MCF 10A (cell line): ENCODE measurements at regions not wholly inside any gene's neighbourhood (a gene's known extent, or its start where the extent isn't known, plus 50 kb on each side); places are given as distances from the start of the nearest gene placed in this dataset.
"Not testable (repeated sequence)": the region's sequence is repeated elsewhere in the genome, so short reads cannot be mapped to it uniquely, and the experiment has no call there.

Source experiments
- BruUV-seq: library from RNA; stranded (reverse); fragments of 400-500 nt; replicated peaks from 2 replicates; lab custom pipeline; 2021; lab: Mats Ljungman, UMichigan
- CTCF ChIA-PET: fragments of 300-600 bp; sonication (Branson Sonifier 250); formaldehyde crosslinking; extraction: SDS; loops from one replicate; lab custom pipeline; 2021; ENCODE audit warnings: antibody characterized with exemption, inconsistent platforms; lab: Yijun Ruan, JAX
- POLR2A ChIA-PET: fragments of 300-600, 350-650 bp; sonication (Branson Sonifier 250); formaldehyde crosslinking; extraction: SDS; loops from one replicate; lab custom pipeline; 2020; ENCODE audit warnings: antibody characterized with exemption, inconsistent platforms; lab: Yijun Ruan, JAX
- DNase-seq: peaks from one replicate; pipeline ENCODE4 v3.0.0-alpha.2; 2018; ENCODE audit not compliant: unreplicated experiment
- H3K27ac Mint-ChIP-seq: one replicate; pipeline ENCODE4 v1.8.0; 2022; ENCODE audit warnings: mild to moderate bottlenecking, low read depth, mixed read lengths; ENCODE audit not compliant: unreplicated experiment
- H3K27me3 Mint-ChIP-seq: one replicate; pipeline ENCODE4 v1.8.0; 2022; ENCODE audit warnings: mixed read lengths; ENCODE audit not compliant: insufficient read depth, unreplicated experiment
- H3K36me3 Mint-ChIP-seq: one replicate; pipeline ENCODE4 v1.8.0; 2022; ENCODE audit warnings: mild to moderate bottlenecking, moderate library complexity, mixed read lengths; ENCODE audit not compliant: insufficient read depth, unreplicated experiment
- H3K4me1 Mint-ChIP-seq: one replicate; pipeline ENCODE4 v1.8.0; 2022; ENCODE audit warnings: mixed read lengths; ENCODE audit not compliant: insufficient read depth, unreplicated experiment
- H3K4me3 Mint-ChIP-seq: one replicate; pipeline ENCODE4 v1.8.0; 2022; ENCODE audit warnings: mild to moderate bottlenecking, moderate library complexity, mixed read lengths; ENCODE audit not compliant: unreplicated experiment
- H3K9me3 Mint-ChIP-seq: one replicate; pipeline ENCODE4 v1.8.0; 2022; ENCODE audit warnings: mixed read lengths; ENCODE audit not compliant: unreplicated experiment
- CTCF ChIP-seq: fragments of 200-600 bp; IDR thresholded peaks from one replicate; pipeline ENCODE4 v1.8.0; 2022; ENCODE audit warnings: antibody characterized with exemption, mild to moderate bottlenecking; ENCODE audit not compliant: unreplicated experiment
- intact Hi-C: fragments of 100-400 bp; cut with micrococcal nuclease; formaldehyde crosslinking; loops from 2 replicates; pipeline ENCODE4 v1.14.1; 2022

DNA sequence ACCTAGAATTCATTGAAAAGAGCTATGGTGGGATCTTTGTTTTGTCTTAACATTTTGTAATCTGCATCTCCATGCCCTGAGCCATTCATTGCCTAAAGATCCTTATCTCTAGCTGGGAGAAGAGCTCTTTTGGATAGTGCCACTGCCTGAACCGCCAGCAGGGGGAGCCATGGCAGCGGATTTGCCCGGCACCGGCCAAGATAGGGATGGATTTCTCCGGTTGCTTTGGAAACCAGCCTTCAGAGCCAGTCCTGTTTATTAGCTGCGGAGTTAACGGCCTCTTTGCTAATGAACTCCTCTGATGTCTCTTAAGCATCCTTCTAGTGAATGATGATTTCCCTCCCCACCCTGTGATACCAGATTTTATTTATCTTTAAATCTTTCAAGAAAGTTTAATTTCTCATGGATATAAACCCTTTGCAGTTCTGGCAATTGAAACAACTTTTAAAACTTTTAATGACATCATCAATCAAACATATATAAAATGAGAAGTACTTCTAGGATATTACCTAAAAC is 58.2 kb upstream of the LYZL2 start:
- no peaks in the 10 kb centered on the region for H3K36me3 Mint-ChIP-seq
- ChIA-PET CTCF (interaction anchor here (0.5 to 2.9 kb wide), 13 partner anchors 9 to 1040 kb away, joined by 3 to 12 read pairs (median 3); no protein-coding TSS in a partner anchor), POLR2A (interaction anchor here (1.4 kb wide), 1 partner anchor 630 kb away, joined by 3 read pairs; no protein-coding TSS in a partner anchor)
- peak; percentile 78 for DNase-seq
- H3K9me3 Mint-ChIP-seq, result no peaks in the 10 kb centered on the region
- H3K27ac Mint-ChIP-seq, result no peak overlapping the region
- no TSS peak for BruUV-seq
- H3K4me3 Mint-ChIP-seq, result no peak overlapping the region
- intact Hi-C loops, result loop anchor here (1.0 kb wide), 2 partner anchors 8 to 89 kb away; no protein-coding TSS in a partner anchor
- no peaks in the 10 kb centered on the region for H3K27me3 Mint-ChIP-seq
- peak; percentile 86 for TF ChIP-seq CTCF
- no peaks in the 10 kb centered on the region for H3K4me1 Mint-ChIP-seq

GRCh38 chr10:30686708-30687107 is 57.2 kb upstream of the LYZL2 start:
- no peaks in the 10 kb centered on the region for H3K27me3 Mint-ChIP-seq
- BruUV-seq, result no TSS peak
- no peak for DNase-seq
- ChIA-PET CTCF (interaction anchor here (1.0 to 2.9 kb wide), 7 partner anchors 8 to 452 kb away, joined by 3 to 12 read pairs (median 3); no protein-coding TSS in a partner anchor), POLR2A (no interaction called here)
- H3K27ac Mint-ChIP-seq, result no peak overlapping the region
- no peak for TF ChIP-seq CTCF
- no peak overlapping the region for H3K4me3 Mint-ChIP-seq
- H3K4me1 Mint-ChIP-seq, result peaks cover 6% of the 10 kb centered on the region
- H3K36me3 Mint-ChIP-seq, result no peaks in the 10 kb centered on the region
- H3K9me3 Mint-ChIP-seq, result no peaks in the 10 kb centered on the region
- intact Hi-C loops, result loop anchor here (1.0 kb wide), 2 partner anchors 9 to 90 kb away; no protein-coding TSS in a partner anchor

- no peak overlapping the region for H3K27ac Mint-ChIP-seq
- BruUV-seq, result no TSS peak
- H3K9me3 Mint-ChIP-seq, result peaks cover 7% of the 10 kb centered on the region
- H3K4me1 Mint-ChIP-seq, result peaks cover 9% of the 10 kb centered on the region
- ChIA-PET CTCF (no interaction called here), POLR2A (no interaction called here)
- no peak overlapping the region for H3K4me3 Mint-ChIP-seq
- no peak for TF ChIP-seq CTCF
- no peaks in the 10 kb centered on the region for H3K36me3 Mint-ChIP-seq
- DNase-seq, result no peak
- no peaks in the 10 kb centered on the region for H3K27me3 Mint-ChIP-seq
- intact Hi-C loops, result no loop called here
Measured at GRCh38 chr10:30683496-30683895, 53.9 kb upstream of the LYZL2 start.

GRCh38 chr10:30682377-30683199 is 53.0 kb upstream of the LYZL2 start:
- peak overlapping the region; percentile 90 for H3K27ac Mint-ChIP-seq
- intact Hi-C loops, H3K36me3 Mint-ChIP-seq, H3K27me3 Mint-ChIP-seq, H3K9me3 Mint-ChIP-seq, H3K4me1 Mint-ChIP-seq, BruUV-seq, H3K4me3 Mint-ChIP-seq: not testable (repeated sequence)
- ChIA-PET POLR2A (interaction anchor here (0.8 to 1.6 kb wide), 3 partner anchors 12 to 1246 kb away, joined by 3 to 6 read pairs (median 3); partner anchors contain the start of gene ARHGAP12), CTCF (interaction anchor here (0.7 kb wide), 1 partner anchor 1981 kb away, joined by 3 read pairs; no protein-coding TSS in a partner anchor)
- DNase-seq, result peak; percentile 94
